A549 (cell line): ENCODE measurements at regions not wholly inside any gene's neighbourhood (a gene's known extent, or its start where the extent isn't known, plus 50 kb on each side); places are given as distances from the start of the nearest gene placed in this dataset.

ENCODE experiments used
- TF ChIP-seq, protein P1 (sequence below): fragments of >200 bp; sonication (Bioruptor Twin); formaldehyde crosslinking; IDR thresholded peaks from 3 replicates; pipeline ENCODE4 v1.5.1; 2016
- TF ChIP-seq, protein P2 (sequence below): fragments of 250-450 bp; sonication (Bioruptor Pico); IDR thresholded peaks from 2 replicates; pipeline ENCODE4 v1.5.0; 2020; ENCODE audit warnings: low read depth, mild to moderate bottlenecking, moderate library complexity

DNA sequence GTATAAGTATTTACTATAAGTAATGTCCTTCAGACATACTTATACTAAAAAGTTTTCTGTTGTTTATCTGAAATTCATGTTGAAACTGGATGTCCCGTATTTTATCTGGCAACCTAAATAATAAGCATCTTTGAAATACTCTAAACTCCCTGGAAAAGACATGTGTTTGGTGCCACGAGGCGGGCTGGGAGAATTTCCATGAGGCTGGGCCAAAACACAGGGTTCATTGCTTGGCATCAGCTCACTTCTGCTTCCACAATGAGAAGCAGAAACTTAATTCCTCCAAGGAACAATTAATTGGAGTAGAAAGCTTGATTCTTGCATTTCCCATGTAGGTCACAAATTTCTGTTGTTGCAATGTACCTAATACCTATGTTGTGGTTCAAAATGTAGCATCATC, 110.2 kb downstream of the PSMG1 start:
- TF ChIP-seq, protein P1, sequence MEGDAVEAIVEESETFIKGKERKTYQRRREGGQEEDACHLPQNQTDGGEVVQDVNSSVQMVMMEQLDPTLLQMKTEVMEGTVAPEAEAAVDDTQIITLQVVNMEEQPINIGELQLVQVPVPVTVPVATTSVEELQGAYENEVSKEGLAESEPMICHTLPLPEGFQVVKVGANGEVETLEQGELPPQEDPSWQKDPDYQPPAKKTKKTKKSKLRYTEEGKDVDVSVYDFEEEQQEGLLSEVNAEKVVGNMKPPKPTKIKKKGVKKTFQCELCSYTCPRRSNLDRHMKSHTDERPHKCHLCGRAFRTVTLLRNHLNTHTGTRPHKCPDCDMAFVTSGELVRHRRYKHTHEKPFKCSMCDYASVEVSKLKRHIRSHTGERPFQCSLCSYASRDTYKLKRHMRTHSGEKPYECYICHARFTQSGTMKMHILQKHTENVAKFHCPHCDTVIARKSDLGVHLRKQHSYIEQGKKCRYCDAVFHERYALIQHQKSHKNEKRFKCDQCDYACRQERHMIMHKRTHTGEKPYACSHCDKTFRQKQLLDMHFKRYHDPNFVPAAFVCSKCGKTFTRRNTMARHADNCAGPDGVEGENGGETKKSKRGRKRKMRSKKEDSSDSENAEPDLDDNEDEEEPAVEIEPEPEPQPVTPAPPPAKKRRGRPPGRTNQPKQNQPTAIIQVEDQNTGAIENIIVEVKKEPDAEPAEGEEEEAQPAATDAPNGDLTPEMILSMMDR = no peak
- TF ChIP-seq, protein P2, sequence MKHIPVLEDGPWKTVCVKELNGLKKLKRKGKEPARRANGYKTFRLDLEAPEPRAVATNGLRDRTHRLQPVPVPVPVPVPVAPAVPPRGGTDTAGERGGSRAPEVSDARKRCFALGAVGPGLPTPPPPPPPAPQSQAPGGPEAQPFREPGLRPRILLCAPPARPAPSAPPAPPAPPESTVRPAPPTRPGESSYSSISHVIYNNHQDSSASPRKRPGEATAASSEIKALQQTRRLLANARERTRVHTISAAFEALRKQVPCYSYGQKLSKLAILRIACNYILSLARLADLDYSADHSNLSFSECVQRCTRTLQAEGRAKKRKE (CRISPR knock-in tag) = no peak
